Epithelial cell of proximal tubule (primary cell): ENCODE measurements at regions not wholly inside any gene's neighbourhood (a gene's known extent, or its start where the extent isn't known, plus 50 kb on each side); places are given as distances from the start of the nearest gene placed in this dataset.

Experiments
- DNase-seq: peaks from one replicate; pipeline ENCODE4 v3.0.0-alpha.2; 2011; ENCODE audit warnings: low read depth
- H3K4me3 ChIP-seq: 2 replicates; pipeline ENCODE4 v1.5.1; 2011; ENCODE audit warnings: low read depth, mild to moderate bottlenecking, low read length
- CTCF ChIP-seq: conservative IDR thresholded peaks from 2 replicates; pipeline ENCODE4 v1.5.1; 2012; ENCODE audit warnings: low read depth, mild to moderate bottlenecking, low read length

- no peak for DNase-seq
- H3K4me3 ChIP-seq: no peak overlapping the region
- TF ChIP-seq CTCF: no peak
Observed at GRCh38 chr12:93151079-93151762, 222.1 kb upstream of the EEA1 start.

- TF ChIP-seq CTCF: no peak
- H3K4me3 ChIP-seq: no peak overlapping the region
Observed at GRCh38 chr12:93152617-93153016, 223.5 kb upstream of the EEA1 start.

GRCh38 chr12:93153321-93153720 lies 224.2 kb upstream of the EEA1 start:
- no peak overlapping the region for H3K4me3 ChIP-seq
- no peak for TF ChIP-seq CTCF
- DNase-seq: no peak

More at GRCh38 chr12:93152617-93153016, 223.5 kb upstream of the EEA1 start:
- no peak for DNase-seq

- DNase-seq: no peak
- no peak for TF ChIP-seq CTCF
Observed at GRCh38 chr12:93154096-93154728, 223.5 kb upstream of the NUDT4 start.

GRCh38 chr12:93154753-93155480 lies 222.8 kb upstream of the NUDT4 start:
- no peak overlapping the region for H3K4me3 ChIP-seq
- no peak for TF ChIP-seq CTCF
- no peak for DNase-seq

More at GRCh38 chr12:93154096-93154728, 223.5 kb upstream of the NUDT4 start:
- no peak overlapping the region for H3K4me3 ChIP-seq

GRCh38 chr12:93156086-93156716 lies 221.5 kb upstream of the NUDT4 start:
- DNase-seq: no peak
- H3K4me3 ChIP-seq: no peak overlapping the region
- TF ChIP-seq CTCF: no peak
